Fibroblast of lung (primary cell): ENCODE measurements at regions not wholly inside any gene's neighbourhood (a gene's known extent, or its start where the extent isn't known, plus 50 kb on each side); places are given as distances from the start of the nearest gene placed in this dataset.

Source experiments
- DNase-seq, 2 donors: peaks; one replicate each; pipeline versions ENCODE4 v3.0.0 to v3.0.0-alpha.2; 2010; ENCODE audit warnings: low read depth in 2 of 2
- H2AFZ ChIP-seq: 2 replicates; pipeline ENCODE4 v1.5.1; 2012; ENCODE audit warnings: low read length, control low read depth, inconsistent platforms
- H3K27ac ChIP-seq: 2 replicates; pipeline ENCODE4 v1.5.1; 2011; ENCODE audit warnings: low read length, control low read depth; ENCODE audit not compliant: insufficient read depth
- H3K27me3 ChIP-seq: 2 replicates; pipeline ENCODE4 v1.5.1; 2011; ENCODE audit warnings: mild to moderate bottlenecking, low read length; ENCODE audit not compliant: control insufficient read depth, insufficient read depth
- H3K36me3 ChIP-seq: 2 replicates; pipeline ENCODE4 v1.5.1; 2011; ENCODE audit warnings: low read length; ENCODE audit not compliant: control insufficient read depth, insufficient read depth
- H3K4me1 ChIP-seq: 2 replicates; pipeline ENCODE4 v1.5.1; 2011; ENCODE audit warnings: low read length; ENCODE audit not compliant: control insufficient read depth, insufficient read depth; ENCODE audit errors: extremely low read depth
- H3K4me2 ChIP-seq: 2 replicates; pipeline ENCODE4 v1.5.1; 2011; ENCODE audit warnings: low read length, control low read depth; ENCODE audit not compliant: insufficient read depth; ENCODE audit errors: extremely low read depth
- H3K4me3 ChIP-seq, 4 experiments: fragments of 200-600 bp in 1 of 4; sonication (generic) in 1 of 4; replicated peaks in 1 of 4; 2 replicates each; pipeline ENCODE4 v1.5.1; 2011 to 2016; ENCODE audit warnings: low read length in 4 of 4, low read depth in 3 of 4, mild to moderate bottlenecking in 3 of 4, control low read depth in 2 of 4, inconsistent platforms in 1 of 4, mixed read lengths in 1 of 4; ENCODE audit not compliant: insufficient read depth in 1 of 4; ENCODE audit errors: control extremely low read depth in 1 of 4
- H3K79me2 ChIP-seq: 2 replicates; pipeline ENCODE4 v1.5.1; 2012; ENCODE audit warnings: mild to moderate bottlenecking, low read length, inconsistent platforms; ENCODE audit not compliant: control insufficient read depth, insufficient read depth
- H3K9ac ChIP-seq: 2 replicates; pipeline ENCODE4 v1.5.1; 2011; ENCODE audit warnings: mild to moderate bottlenecking, low read length, control low read depth; ENCODE audit not compliant: insufficient read depth
- H3K9me3 ChIP-seq: 2 replicates; pipeline ENCODE4 v1.5.1; 2012; ENCODE audit warnings: low read depth, low read length; ENCODE audit not compliant: control insufficient read depth, insufficient read depth
- H4K20me1 ChIP-seq: 2 replicates; pipeline ENCODE4 v1.5.1; 2011; ENCODE audit warnings: low read length; ENCODE audit not compliant: control insufficient read depth, insufficient read depth; ENCODE audit errors: extremely low read depth
- EZH2 ChIP-seq: IDR thresholded peaks from 2 replicates; pipeline ENCODE4 v1.5.1; 2012; ENCODE audit warnings: low read length, control low read depth, mild to moderate bottlenecking; ENCODE audit errors: missing control alignments
- TF ChIP-seq, protein P1 (sequence below), 2 donors: IDR thresholded peaks in 1 of 2; conservative IDR thresholded peaks in 1 of 2; 1 replicate in 1 of 2; 2 replicates in 1 of 2; pipeline ENCODE4 v1.5.1; 2011 to 2012; ENCODE audit warnings: low read length in 2 of 2, control low read depth in 1 of 2, inconsistent platforms in 1 of 2, low read depth in 1 of 2, mild to moderate bottlenecking in 1 of 2

DNA sequence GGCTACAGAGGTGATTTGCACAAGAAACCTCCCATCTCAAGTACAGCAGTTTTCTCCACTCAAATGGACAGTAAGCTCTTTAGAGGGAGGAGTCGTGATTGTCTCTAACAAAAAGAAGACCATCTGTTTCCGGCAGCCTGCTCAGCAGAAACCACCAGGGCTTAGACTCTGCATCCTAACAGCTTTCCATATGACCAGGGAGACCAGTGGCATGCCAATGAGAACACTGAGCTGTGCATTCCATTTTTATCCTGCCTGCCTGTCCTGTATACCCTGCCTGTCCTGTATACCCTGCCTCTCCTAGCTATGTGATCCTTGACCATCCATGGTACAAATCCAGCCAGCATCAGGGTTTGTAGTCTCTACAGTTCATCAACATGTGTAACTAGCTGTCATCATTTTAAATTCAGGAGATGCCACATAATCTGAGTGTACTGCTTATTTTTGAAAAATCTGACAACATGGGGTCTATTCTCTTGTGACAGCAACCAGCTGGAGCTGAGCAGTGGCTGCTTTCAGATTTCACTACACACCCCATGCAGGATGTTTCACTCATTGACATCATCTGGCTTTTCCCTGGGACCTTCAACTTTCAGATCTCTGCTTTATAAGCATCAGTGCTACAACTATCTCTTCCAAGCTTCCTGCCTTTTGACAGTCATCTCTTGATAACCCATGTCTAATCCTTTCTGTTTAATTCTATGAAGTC lies 50.5 kb upstream of the POU2AF2 start:
- Histone ChIP-seq H3K79me2 (no peaks in the 10 kb centered on the region), H3K36me3 (no peaks in the 10 kb centered on the region), H3K4me3 (no peak overlapping the region), H3K9me3 (no peaks in the 10 kb centered on the region), H3K4me2 (no peak overlapping the region), H3K4me1 (no peaks in the 10 kb centered on the region), H3K27ac (no peak overlapping the region), H3K27me3 (no peaks in the 10 kb centered on the region), H4K20me1 (no peaks in the 10 kb centered on the region), H2AFZ (no peak overlapping the region), H3K9ac (no peak overlapping the region)
- TF ChIP-seq, protein P1, sequence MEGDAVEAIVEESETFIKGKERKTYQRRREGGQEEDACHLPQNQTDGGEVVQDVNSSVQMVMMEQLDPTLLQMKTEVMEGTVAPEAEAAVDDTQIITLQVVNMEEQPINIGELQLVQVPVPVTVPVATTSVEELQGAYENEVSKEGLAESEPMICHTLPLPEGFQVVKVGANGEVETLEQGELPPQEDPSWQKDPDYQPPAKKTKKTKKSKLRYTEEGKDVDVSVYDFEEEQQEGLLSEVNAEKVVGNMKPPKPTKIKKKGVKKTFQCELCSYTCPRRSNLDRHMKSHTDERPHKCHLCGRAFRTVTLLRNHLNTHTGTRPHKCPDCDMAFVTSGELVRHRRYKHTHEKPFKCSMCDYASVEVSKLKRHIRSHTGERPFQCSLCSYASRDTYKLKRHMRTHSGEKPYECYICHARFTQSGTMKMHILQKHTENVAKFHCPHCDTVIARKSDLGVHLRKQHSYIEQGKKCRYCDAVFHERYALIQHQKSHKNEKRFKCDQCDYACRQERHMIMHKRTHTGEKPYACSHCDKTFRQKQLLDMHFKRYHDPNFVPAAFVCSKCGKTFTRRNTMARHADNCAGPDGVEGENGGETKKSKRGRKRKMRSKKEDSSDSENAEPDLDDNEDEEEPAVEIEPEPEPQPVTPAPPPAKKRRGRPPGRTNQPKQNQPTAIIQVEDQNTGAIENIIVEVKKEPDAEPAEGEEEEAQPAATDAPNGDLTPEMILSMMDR (conservative IDR thresholded peaks at IDR 0.05 in 1 of 2, IDR thresholded peaks at IDR 0.05 in 1 of 2; ENCODE audit: low read depth in 1 of 2, low read length in 2 of 2) = no peak
- no peak for TF ChIP-seq EZH2
- peak in 1 of 2 donors; percentile 44 for DNase-seq

DNA sequence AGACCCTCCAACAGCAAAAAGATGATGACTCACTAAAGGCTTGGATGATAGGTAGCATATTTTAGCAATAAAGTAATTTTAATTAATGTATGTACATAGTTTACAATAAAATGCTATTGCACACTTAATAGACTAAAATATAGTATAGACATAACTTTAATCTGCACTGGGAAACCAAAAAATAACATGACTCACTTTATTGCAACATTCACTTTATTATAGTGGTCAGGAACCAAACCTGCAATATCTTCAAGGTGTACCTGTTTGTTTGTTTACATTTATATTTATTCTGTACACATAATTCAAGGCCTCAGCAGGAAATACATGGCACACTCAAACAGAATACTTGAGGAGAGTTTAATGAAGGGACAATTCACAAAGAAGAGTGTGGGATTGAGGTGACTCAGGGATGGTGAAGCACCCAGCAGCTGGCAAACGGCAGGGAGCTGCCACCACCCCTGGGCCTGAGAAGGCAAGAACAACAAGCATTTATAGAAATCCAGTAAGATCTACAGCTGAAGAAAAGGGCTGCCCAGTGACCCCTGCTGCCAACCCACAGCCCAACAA lies 51.5 kb upstream of the POU2AF2 start:
- Histone ChIP-seq H4K20me1 (no peaks in the 10 kb centered on the region), H2AFZ (no peak overlapping the region), H3K27ac (no peak overlapping the region), H3K79me2 (no peaks in the 10 kb centered on the region), H3K4me2 (no peak overlapping the region), H3K9me3 (no peaks in the 10 kb centered on the region), H3K27me3 (no peaks in the 10 kb centered on the region), H3K9ac (no peak overlapping the region), H3K4me3 (no peak overlapping the region), H3K4me1 (no peaks in the 10 kb centered on the region), H3K36me3 (no peaks in the 10 kb centered on the region)
- no peak for DNase-seq
- TF ChIP-seq EZH2 = no peak
- TF ChIP-seq, protein P1 (conservative IDR thresholded peaks at IDR 0.05 in 1 of 2, IDR thresholded peaks at IDR 0.05 in 1 of 2; ENCODE audit: low read depth in 1 of 2, low read length in 2 of 2) = no peak

DNA sequence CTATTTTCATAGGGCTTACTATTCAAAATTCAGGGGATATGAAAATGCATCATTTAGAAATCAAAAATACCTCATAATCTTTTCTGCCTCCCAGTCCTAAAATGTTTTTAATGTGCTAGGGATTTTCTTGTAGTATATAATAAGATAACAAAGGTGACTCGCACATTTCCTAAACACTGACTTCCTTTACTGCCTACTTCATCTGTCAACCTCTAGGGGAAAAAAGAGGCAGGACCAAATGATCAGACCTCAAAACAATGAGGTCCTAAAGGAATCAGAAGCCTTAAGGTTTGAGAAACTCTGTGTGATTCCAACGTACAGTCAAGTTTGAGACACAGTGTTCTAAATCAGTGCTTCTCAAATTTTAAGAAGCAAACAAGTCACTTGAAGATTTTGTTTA lies 56.1 kb upstream of the POU2AF2 start:
- Histone ChIP-seq H3K4me3 (no peak overlapping the region), H3K79me2 (no peaks in the 10 kb centered on the region), H3K4me2 (no peak overlapping the region), H3K4me1 (peaks cover 2% of the 10 kb centered on the region), H3K27ac (no peak overlapping the region), H3K9me3 (no peaks in the 10 kb centered on the region), H3K27me3 (no peaks in the 10 kb centered on the region), H2AFZ (no peak overlapping the region), H3K9ac (no peak overlapping the region), H4K20me1 (no peaks in the 10 kb centered on the region), H3K36me3 (no peaks in the 10 kb centered on the region)
- DNase-seq = no peak
- no peak for TF ChIP-seq EZH2
- TF ChIP-seq, protein P1 (conservative IDR thresholded peaks at IDR 0.05 in 1 of 2, IDR thresholded peaks at IDR 0.05 in 1 of 2; ENCODE audit: low read depth in 1 of 2, low read length in 2 of 2) = no peak
